ENCODE measurements at regions not wholly inside any gene's neighbourhood (a gene's known extent, or its start where the extent isn't known, plus 50 kb on each side); places are given as distances from the start of the nearest gene placed in this dataset.

- Histone ChIP-seq H4K91ac (ENCODE audit: insufficient read length, low read depth, low read length) (no peak overlapping the region), H4K20me1 (ENCODE audit: control insufficient read depth, insufficient read depth, insufficient read length) (no peaks in the 10 kb centered on the region), H3K56ac (ENCODE audit: insufficient read length, low read depth, low read length) (no peak overlapping the region), H3K9me3 (ENCODE audit: control insufficient read depth, low read depth, low read length) (no peaks in the 10 kb centered on the region), H3K4me2 (ENCODE audit: insufficient read depth, insufficient read length, low read length) (no peak overlapping the region), H3K23ac (ENCODE audit: insufficient read length, low read depth, low read length) (no peak overlapping the region), H2BK12ac (ENCODE audit: insufficient read length, low read depth, low read length) (no peak overlapping the region), H2BK20ac (ENCODE audit: low read depth, low read length, poor library complexity, severe bottlenecking) (no peak overlapping the region), H3K4ac (ENCODE audit: low read depth, low read length) (no peak overlapping the region), H3K23me2 (ENCODE audit: insufficient read length, low read depth, low read length, poor library complexity, severe bottlenecking) (no peaks in the 10 kb centered on the region), H3K79me1 (ENCODE audit: insufficient read depth, low read depth, low read length, poor library complexity, severe bottlenecking) (no peaks in the 10 kb centered on the region), H2AFZ (ENCODE audit: low read length) (no peak overlapping the region), H3K14ac (ENCODE audit: insufficient read depth, low read length) (no peak overlapping the region), H3K4me1 (ENCODE audit: insufficient read depth, low read length) (no peaks in the 10 kb centered on the region), H2AK5ac (ENCODE audit: insufficient read length, low read length) (no peak overlapping the region), H3K9ac (ENCODE audit: extremely low read depth, insufficient read length, low read length) (no peak overlapping the region), H4K5ac (ENCODE audit: insufficient read length, low read depth, low read length) (no peak overlapping the region), H2BK120ac (ENCODE audit: low read depth, low read length, poor library complexity, severe bottlenecking) (no peak overlapping the region), H3T11ph (ENCODE audit: low read length) (no peak overlapping the region), H3K27me3 (ENCODE audit: insufficient read depth, low read length) (no peaks in the 10 kb centered on the region), H2BK5ac (ENCODE audit: insufficient read length, low read length) (no peak overlapping the region), H3K18ac (ENCODE audit: insufficient read length, low read depth, low read length) (no peak overlapping the region), H3K79me2 (ENCODE audit: insufficient read depth, low read length) (no peaks in the 10 kb centered on the region), H2BK15ac (ENCODE audit: low read depth, low read length) (no peak overlapping the region), H4K8ac (replicated peaks; ENCODE audit: insufficient read length, low read depth, low read length) (no peak overlapping the region), H3K27ac (ENCODE audit: insufficient read length, low read depth, low read length) (no peak overlapping the region)
- TF ChIP-seq CTCF (conservative IDR thresholded peaks at IDR 0.05) = no peak
- H3K27me3 Mint-ChIP-seq (ENCODE audit: low read depth) = peaks cover 3% of the 10 kb centered on the region
- H3K9me3 Mint-ChIP-seq = peaks cover 27 to 33% of the 10 kb centered on the region in 2 experiments
- H3K4me3 Mint-ChIP-seq = no peak overlapping the region
- no peak overlapping the region for H3K27ac Mint-ChIP-seq
- no peaks in the 10 kb centered on the region for H3K4me1 Mint-ChIP-seq
- peaks cover 10 to 21% (median 15%) of the 10 kb centered on the region in 3 experiments; a peak in 6 of 7 replicates for H3K36me3 Mint-ChIP-seq (ENCODE audit: insufficient read depth in 1 of 3, low read depth in 3 of 3)
- no peak for DNase-seq
Measured at GRCh38 chr11:33435216-33435615, 178.0 kb downstream of the HIPK3 start.
